OCI-LY7 (cell line): ENCODE measurements at regions not wholly inside any gene's neighbourhood (a gene's known extent, or its start where the extent isn't known, plus 50 kb on each side); places are given as distances from the start of the nearest gene placed in this dataset.

Experiments used
- EZH2phosphoT487 ChIP-seq: fragments of 200-600 bp; sonication (generic); IDR thresholded peaks from 2 replicates; pipeline ENCODE4 v1.6.1; 2018; ENCODE audit warnings: low read depth, borderline replicate concordance, mild to moderate bottlenecking, mixed run types, antibody characterized with exemption, low read length, moderate library complexity, mixed read lengths
- TF ChIP-seq, protein P1 (sequence below): fragments of 200-600 bp; sonication (generic); conservative IDR thresholded peaks from 2 replicates; pipeline ENCODE4 v1.5.1; 2014; ENCODE audit warnings: mild to moderate bottlenecking, antibody characterized with exemption, low read length, moderate library complexity, mixed read lengths

DNA sequence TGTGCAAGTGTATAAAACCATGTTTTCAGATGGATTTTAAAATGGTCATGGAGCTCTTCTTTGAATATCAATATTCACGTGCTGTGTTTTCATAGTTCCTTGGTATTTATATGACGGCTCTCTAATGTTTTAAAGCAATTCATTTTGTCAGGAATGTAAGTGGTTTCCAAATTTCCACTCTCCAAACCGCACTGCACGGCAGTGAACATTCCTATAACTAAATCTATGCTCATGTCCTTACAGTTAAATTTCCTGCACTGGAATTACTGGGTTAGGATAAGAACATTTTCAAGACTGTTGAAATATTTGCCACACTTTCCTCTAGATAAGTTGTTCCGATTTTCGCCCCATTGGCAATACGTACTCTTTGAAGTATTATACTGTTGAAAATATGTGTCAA is 398.9 kb downstream of the PMP22 start:
- TF ChIP-seq, protein P1, sequence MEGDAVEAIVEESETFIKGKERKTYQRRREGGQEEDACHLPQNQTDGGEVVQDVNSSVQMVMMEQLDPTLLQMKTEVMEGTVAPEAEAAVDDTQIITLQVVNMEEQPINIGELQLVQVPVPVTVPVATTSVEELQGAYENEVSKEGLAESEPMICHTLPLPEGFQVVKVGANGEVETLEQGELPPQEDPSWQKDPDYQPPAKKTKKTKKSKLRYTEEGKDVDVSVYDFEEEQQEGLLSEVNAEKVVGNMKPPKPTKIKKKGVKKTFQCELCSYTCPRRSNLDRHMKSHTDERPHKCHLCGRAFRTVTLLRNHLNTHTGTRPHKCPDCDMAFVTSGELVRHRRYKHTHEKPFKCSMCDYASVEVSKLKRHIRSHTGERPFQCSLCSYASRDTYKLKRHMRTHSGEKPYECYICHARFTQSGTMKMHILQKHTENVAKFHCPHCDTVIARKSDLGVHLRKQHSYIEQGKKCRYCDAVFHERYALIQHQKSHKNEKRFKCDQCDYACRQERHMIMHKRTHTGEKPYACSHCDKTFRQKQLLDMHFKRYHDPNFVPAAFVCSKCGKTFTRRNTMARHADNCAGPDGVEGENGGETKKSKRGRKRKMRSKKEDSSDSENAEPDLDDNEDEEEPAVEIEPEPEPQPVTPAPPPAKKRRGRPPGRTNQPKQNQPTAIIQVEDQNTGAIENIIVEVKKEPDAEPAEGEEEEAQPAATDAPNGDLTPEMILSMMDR = no peak
- TF ChIP-seq EZH2phosphoT487 = no peak
